HG03442 (cell line): ENCODE measurements at regions not wholly inside any gene's neighbourhood (a gene's known extent, or its start where the extent isn't known, plus 50 kb on each side); places are given as distances from the start of the nearest gene placed in this dataset.

ENCODE experiments used
- ATAC-seq: cut with Tn5 transposase; IDR thresholded peaks from one replicate; pipeline ENCODE4 v1.9.1; 2021; ENCODE audit warnings: mild to moderate bottlenecking, moderate library complexity; ENCODE audit not compliant: unreplicated experiment

- no peak for ATAC-seq
Measured at GRCh38 chr11:116239247-116239646, 533.5 kb downstream of the BUD13 start.

- ATAC-seq = no peak
Measured at GRCh38 chr11:116234989-116235568, 537.7 kb downstream of the BUD13 start.

GRCh38 chr11:116233561-116233960 lies 539.2 kb downstream of the BUD13 start:
- ATAC-seq = no peak

- ATAC-seq = no peak
Measured at GRCh38 chr11:116232364-116232828, 540.4 kb downstream of the BUD13 start.

GRCh38 chr11:116231543-116231942 lies 541.2 kb downstream of the BUD13 start:
- ATAC-seq = no peak

- ATAC-seq = no peak
Measured at GRCh38 chr11:116230438-116230837, 542.3 kb downstream of the BUD13 start.

GRCh38 chr11:116229236-116229970 lies 543.4 kb downstream of the BUD13 start:
- no peak for ATAC-seq

- no peak for ATAC-seq
Measured at GRCh38 chr11:116226731-116227130, 546.1 kb downstream of the BUD13 start.

- no peak for ATAC-seq
Measured at GRCh38 chr11:116225784-116226585, 546.8 kb downstream of the BUD13 start.

- ATAC-seq = no peak
Measured at GRCh38 chr11:116225236-116225635, 547.6 kb downstream of the BUD13 start.

- ATAC-seq = no peak
Measured at GRCh38 chr11:116224889-116225200, 547.9 kb downstream of the BUD13 start.

- no peak for ATAC-seq
Measured at GRCh38 chr11:116224154-116224888, 548.5 kb downstream of the BUD13 start.

GRCh38 chr11:116221351-116221750 lies 551.4 kb downstream of the BUD13 start:
- no peak for ATAC-seq

GRCh38 chr11:116219171-116219635 lies 553.6 kb downstream of the BUD13 start:
- no peak for ATAC-seq

- ATAC-seq = no peak
Measured at GRCh38 chr11:116217441-116217840, 555.3 kb downstream of the BUD13 start.

- no peak for ATAC-seq
Measured at GRCh38 chr11:116217006-116217405, 555.8 kb downstream of the BUD13 start.

- no peak for ATAC-seq
Measured at GRCh38 chr11:116215471-116216113, 557.2 kb downstream of the BUD13 start.

- ATAC-seq = no peak
Measured at GRCh38 chr11:116211147-116211546, 561.6 kb downstream of the BUD13 start.

- no peak for ATAC-seq
Measured at GRCh38 chr11:116210663-116211062, 562.1 kb downstream of the BUD13 start.

GRCh38 chr11:116209255-116209654 lies 563.5 kb downstream of the BUD13 start:
- ATAC-seq = no peak
